Tibial artery (tissue), 4 donors: ENCODE measurements at regions not wholly inside any gene's neighbourhood (a gene's known extent, or its start where the extent isn't known, plus 50 kb on each side); places are given as distances from the start of the nearest gene placed in this dataset.

Source experiments
- DNase-seq, 2 donors: peaks; one replicate each; pipeline ENCODE4 v3.0.0-alpha.2; 2019
- H3K27ac ChIP-seq, 2 donors: fragments of 200-600 bp; sonication (generic) in 1 of 2; 1 replicate in 1 of 2; 2 replicates in 1 of 2; pipeline ENCODE4 v1.5.1; 2018 to 2019; ENCODE audit warnings: mild to moderate bottlenecking in 1 of 2
- H3K27me3 ChIP-seq, 2 donors: fragments of 200-600 bp; sonication (generic) in 1 of 2; one replicate each; pipeline versions ENCODE4 v1.5.1 to v1.6.0; 2016 to 2019
- H3K36me3 ChIP-seq, 3 donors: fragments of 200-600 bp; sonication (generic) in 2 of 3; one replicate each; pipeline ENCODE4 v1.5.1; 2016 to 2019; ENCODE audit warnings: mild to moderate bottlenecking in 2 of 3
- H3K4me1 ChIP-seq, 4 donors: fragments of 200-600 bp; sonication (generic) in 2 of 4; 1 replicate in 3 of 4; 2 replicates in 1 of 4; pipeline ENCODE4 v1.5.1; 2016 to 2019
- H3K4me3 ChIP-seq, 2 donors: fragments of 200-600 bp; sonication (generic) in 1 of 2; 1 replicate in 1 of 2; 2 replicates in 1 of 2; pipeline ENCODE4 v1.5.1; 2018 to 2019; ENCODE audit warnings: mild to moderate bottlenecking in 2 of 2
- H3K9me3 ChIP-seq, 3 donors: fragments of 200-600 bp; sonication (generic) in 1 of 3; one replicate each; pipeline ENCODE4 v1.5.1; 2016 to 2019
- intact Hi-C: fragments of 100-400 bp; cut with DNase I; formaldehyde crosslinking; loops from one replicate; pipeline ENCODE4 v1.15.0; 2023; ENCODE audit warnings: low total_unique reads
- TF ChIP-seq, protein P1 (sequence below), 2 experiments: fragments of 200-600 bp in 1 of 2; fragments of 450-650 bp in 1 of 2; IDR thresholded peaks; one replicate each; pipeline ENCODE4 v1.5.1; 2017 to 2019; ENCODE audit warnings: antibody characterized with exemption in 2 of 2, mild to moderate bottlenecking in 1 of 2, moderate library complexity in 1 of 2

DNA sequence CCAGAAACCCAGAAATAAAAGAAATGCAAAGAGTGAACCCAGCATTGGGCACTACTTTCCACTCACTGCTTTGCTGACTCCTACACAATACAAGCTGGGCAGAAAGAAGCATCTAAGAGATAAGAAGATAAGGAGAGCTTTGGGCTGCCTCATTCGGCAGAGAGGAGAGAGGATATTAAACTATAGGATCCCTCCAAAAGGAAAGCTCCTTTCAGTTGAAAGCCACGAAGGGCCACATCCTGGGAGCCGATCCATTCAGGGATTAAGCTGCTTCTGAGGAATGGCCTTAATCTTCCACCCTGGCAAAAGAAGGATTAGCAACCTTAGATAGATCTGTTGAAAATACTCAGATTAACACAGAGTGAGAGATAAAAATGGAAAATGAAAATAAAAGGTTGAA is 274.9 kb upstream of the PPP2R3A start:
- no peaks in the 10 kb centered on the region for H3K36me3 ChIP-seq
- TF ChIP-seq, protein P1, sequence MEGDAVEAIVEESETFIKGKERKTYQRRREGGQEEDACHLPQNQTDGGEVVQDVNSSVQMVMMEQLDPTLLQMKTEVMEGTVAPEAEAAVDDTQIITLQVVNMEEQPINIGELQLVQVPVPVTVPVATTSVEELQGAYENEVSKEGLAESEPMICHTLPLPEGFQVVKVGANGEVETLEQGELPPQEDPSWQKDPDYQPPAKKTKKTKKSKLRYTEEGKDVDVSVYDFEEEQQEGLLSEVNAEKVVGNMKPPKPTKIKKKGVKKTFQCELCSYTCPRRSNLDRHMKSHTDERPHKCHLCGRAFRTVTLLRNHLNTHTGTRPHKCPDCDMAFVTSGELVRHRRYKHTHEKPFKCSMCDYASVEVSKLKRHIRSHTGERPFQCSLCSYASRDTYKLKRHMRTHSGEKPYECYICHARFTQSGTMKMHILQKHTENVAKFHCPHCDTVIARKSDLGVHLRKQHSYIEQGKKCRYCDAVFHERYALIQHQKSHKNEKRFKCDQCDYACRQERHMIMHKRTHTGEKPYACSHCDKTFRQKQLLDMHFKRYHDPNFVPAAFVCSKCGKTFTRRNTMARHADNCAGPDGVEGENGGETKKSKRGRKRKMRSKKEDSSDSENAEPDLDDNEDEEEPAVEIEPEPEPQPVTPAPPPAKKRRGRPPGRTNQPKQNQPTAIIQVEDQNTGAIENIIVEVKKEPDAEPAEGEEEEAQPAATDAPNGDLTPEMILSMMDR (IDR thresholded peaks at IDR 0.05) = no peak

DNA sequence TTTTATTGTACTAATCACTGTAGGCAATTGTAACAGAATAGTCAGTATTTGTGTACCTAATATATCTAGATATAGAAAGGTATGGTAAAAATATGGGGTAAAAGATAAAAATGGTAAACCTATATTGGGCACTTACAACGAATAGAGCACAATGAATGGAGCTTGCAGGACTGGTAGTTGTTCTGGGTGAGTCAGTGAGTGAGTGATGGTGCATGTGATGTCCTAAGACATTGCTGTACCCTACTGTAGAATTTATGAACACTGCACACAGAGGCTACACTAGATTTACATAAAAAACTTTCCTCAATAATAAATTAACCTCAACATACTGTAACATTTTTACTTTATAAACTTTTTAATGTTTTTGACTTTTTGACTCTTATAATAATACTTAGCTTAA is 274.3 kb upstream of the PPP2R3A start:
- H3K27ac ChIP-seq = no peak overlapping the region
- no peaks in the 10 kb centered on the region for H3K9me3 ChIP-seq
- no peaks in the 10 kb centered on the region for H3K27me3 ChIP-seq
- DNase-seq = no peak
- TF ChIP-seq, protein P1 (IDR thresholded peaks at IDR 0.05) = no peak
- no peak overlapping the region for H3K4me3 ChIP-seq
- intact Hi-C loops = no loop called here
- no peaks in the 10 kb centered on the region for H3K4me1 ChIP-seq
- H3K36me3 ChIP-seq = no peaks in the 10 kb centered on the region

More for the DNA sequence above, 274.9 kb upstream of the PPP2R3A start:
- Histone ChIP-seq H3K27me3 (no peaks in the 10 kb centered on the region), H3K4me1 (no peaks in the 10 kb centered on the region), H3K9me3 (no peaks in the 10 kb centered on the region), H3K4me3 (no peak overlapping the region), H3K27ac (no peak overlapping the region)
- no peak for DNase-seq
- intact Hi-C loops = no loop called here

DNA sequence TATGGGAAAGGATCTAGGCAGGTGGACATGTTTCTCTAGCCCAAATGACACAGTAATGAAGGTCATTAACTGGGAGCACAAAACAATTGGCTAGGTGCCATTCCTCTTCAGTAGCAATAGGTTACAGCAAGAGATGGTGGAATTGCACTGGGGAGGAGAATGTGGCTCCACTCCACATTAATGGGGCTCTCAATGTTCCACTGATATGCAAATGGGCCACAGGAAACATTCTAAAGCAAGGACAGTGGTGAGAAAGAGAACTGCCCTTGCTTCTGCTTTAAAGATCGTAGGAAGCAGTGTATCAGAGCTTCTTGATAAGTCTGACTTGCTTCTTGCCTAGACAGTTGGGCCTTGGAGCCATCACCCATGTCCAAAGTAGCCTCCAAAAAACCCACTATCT is 271.4 kb upstream of the PPP2R3A start:
- no peaks in the 10 kb centered on the region for H3K4me1 ChIP-seq
- TF ChIP-seq, protein P1 (IDR thresholded peaks at IDR 0.05) = no peak
- H3K9me3 ChIP-seq = no peaks in the 10 kb centered on the region
- H3K27ac ChIP-seq = no peak overlapping the region
- intact Hi-C loops = no loop called here
- no peaks in the 10 kb centered on the region for H3K27me3 ChIP-seq
- no peak overlapping the region for H3K4me3 ChIP-seq
- H3K36me3 ChIP-seq = no peaks in the 10 kb centered on the region
- DNase-seq = no peak

DNA sequence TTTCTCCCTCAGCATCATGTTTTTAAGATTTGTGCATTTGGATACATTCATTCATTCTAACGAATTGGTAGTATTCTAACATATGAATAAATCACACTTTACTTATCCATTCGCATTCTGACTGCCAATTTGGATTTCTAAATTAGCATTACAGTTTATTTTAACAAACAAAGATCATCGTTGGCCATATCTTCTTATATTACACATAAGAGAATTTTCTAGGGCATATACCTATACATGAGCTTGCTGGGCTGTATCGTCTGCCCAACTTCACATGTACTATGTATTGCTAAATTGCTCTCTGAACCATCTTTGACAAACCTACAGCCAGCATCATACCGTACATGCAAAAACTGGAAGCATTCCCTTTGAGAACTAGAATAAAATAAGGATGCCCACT is 265.8 kb upstream of the PPP2R3A start:
- no peak for DNase-seq
- H3K36me3 ChIP-seq = no peaks in the 10 kb centered on the region
- intact Hi-C loops = no loop called here
- TF ChIP-seq, protein P1 (IDR thresholded peaks at IDR 0.05) = no peak
- H3K9me3 ChIP-seq = peaks cover 0 to 5% (median 0%) of the 10 kb centered on the region in 3 donors
- H3K27me3 ChIP-seq = no peaks in the 10 kb centered on the region
- no peaks in the 10 kb centered on the region for H3K4me1 ChIP-seq
- H3K27ac ChIP-seq = no peak overlapping the region
- no peak overlapping the region for H3K4me3 ChIP-seq

DNA sequence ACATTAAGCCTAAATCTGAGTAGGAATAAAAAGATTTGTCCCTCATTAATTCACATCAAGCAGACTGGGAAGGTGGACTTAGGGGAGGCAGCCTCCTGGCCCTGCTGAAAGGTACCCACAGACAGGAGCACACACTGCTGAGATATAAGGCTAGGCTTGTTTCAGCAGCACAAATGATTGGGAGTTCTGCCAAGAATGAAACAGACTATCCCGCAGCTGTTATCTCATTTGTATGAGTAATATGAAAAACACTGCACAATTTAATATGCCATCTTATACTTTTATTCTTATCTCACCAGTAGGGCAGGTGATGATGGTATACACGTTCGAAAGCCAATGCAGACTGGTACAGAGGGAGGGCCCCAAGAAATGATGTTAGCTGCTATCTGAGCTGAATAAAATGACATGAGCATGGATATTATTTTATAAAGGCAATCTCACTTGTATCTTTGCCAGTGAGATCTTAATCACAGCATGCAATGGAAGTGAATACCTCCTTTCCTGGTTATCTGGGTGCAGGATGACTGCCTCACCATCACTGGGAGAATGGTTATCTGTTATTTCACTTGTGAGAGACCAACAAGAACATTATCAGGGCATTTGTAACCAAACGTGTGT is 258.7 kb upstream of the PPP2R3A start:
- no peak for DNase-seq
- Histone ChIP-seq H3K27me3 (no peaks in the 10 kb centered on the region), H3K36me3 (no peaks in the 10 kb centered on the region), H3K9me3 (no peaks in the 10 kb centered on the region), H3K4me1 (no peaks in the 10 kb centered on the region), H3K4me3 (no peak overlapping the region), H3K27ac (no peak overlapping the region)
- intact Hi-C loops = no loop called here
- TF ChIP-seq, protein P1 (IDR thresholded peaks at IDR 0.05) = no peak

DNA sequence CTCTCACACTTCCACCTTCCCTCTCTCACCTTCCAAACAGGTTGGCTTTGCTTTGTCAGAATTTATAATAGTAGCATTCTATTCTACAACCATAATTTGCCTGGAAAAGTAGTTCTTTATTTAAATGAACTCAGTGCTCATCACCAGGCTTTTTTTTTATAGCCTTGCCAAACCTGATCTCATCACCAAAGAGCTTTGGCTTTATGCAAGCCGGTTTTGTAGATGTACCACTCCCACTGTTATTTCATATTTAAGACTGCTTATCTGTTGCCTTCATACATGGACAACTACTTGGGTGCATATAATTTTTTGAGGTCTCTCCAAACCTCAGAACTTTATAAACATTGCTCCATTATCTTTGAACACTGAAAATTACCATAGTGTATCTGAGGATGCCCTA is 246.1 kb upstream of the PPP2R3A start:
- Histone ChIP-seq H3K4me3 (no peak overlapping the region), H3K27ac (no peak overlapping the region), H3K9me3 (peaks cover 0 to 5% (median 0%) of the 10 kb centered on the region in 3 donors), H3K27me3 (no peaks in the 10 kb centered on the region), H3K36me3 (no peaks in the 10 kb centered on the region), H3K4me1 (no peaks in the 10 kb centered on the region)
- TF ChIP-seq, protein P1 (IDR thresholded peaks at IDR 0.05) = no peak
- intact Hi-C loops = no loop called here
- DNase-seq = no peak
